IPS DF 4.7 (cell line): ENCODE measurements at regions not wholly inside any gene's neighbourhood (a gene's known extent, or its start where the extent isn't known, plus 50 kb on each side); places are given as distances from the start of the nearest gene placed in this dataset.
"Not testable (repeated sequence)": the region's sequence is repeated elsewhere in the genome, so short reads cannot be mapped to it uniquely, and the experiment has no call there.

Source experiments
- DNase-seq: peaks from one replicate; pipeline ENCODE4 v3.0.0-alpha.2; 2013; ENCODE audit warnings: low spot score; ENCODE audit errors: extremely low read depth

DNA sequence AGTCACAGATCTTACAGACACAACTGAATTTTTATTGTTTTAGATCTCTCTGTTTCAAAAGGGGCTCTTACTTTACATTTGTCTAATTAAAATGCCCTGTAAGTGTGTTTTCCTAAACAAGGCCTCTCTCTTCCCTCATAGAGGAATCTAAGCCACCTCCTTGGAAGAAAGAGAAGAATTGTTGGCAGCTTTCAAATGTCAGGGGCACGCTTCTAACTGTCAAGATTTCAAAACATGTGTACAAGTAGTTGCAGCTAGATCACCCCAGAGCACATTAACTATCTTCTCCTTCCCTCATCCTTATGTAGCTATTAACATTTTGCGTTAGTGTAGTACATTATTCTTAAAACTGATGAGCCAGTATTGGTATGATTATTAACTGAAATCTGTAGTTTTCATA is 266.5 kb upstream of the BOD1L1 start:
- DNase-seq = no peak

DNA sequence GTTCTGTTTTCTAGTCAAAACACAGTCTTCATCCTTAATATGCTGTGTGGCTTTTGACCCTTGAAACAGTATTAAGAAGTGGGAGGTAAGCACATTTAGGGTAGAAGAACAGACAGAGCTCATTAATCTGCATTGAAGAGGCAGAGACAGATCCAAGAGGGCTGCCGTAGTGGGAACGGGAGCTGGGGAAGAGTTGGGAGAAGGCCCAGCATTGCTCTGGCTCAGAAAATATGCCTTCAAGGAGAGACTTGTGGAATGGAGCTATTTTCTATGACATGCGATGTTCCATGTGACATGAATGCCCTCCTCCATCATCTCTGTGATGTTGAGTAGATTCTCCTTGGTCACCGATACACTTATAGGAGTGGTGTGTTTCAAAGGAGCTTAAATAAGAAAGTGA is 273.3 kb upstream of the BOD1L1 start:
- no peak for DNase-seq

DNA sequence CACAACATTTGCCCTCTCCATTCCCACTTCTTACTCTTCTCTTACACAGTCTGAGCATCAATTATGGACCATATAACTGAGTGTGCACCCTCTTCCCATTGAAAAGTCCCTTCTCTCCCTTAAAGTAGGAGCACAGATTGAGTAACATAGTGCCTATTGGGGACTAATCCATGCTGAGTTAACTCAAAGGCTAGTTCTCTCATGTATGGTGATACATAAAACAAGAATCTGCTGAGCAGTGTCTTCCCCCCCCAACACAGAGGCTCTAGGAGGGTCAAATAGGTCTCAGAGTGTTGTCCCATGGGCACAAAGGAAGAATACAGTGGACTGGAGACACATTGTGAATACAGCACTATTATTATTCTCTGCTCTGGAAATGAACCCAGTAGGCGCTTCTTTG is 274.6 kb upstream of the BOD1L1 start:
- no peak for DNase-seq

DNA sequence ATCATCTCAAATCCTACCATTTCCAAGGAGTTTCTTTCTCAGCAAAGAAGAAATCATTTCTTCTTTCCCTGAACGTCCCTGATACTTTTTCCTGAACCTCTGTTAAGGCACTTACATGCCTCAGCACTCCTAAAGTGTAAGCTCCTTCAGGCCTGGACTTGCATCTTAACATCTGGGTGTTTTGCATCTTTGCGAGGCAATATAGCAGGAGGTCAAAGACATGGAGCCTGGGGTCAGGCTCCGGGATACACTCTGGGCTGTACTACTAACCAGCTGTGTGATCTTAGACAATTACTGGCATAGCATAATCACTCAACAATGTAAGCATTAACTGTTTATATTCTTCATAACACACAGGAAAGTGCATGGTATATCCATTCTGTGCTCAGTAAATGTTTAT is 275.5 kb upstream of the BOD1L1 start:
- DNase-seq = no peak

DNA sequence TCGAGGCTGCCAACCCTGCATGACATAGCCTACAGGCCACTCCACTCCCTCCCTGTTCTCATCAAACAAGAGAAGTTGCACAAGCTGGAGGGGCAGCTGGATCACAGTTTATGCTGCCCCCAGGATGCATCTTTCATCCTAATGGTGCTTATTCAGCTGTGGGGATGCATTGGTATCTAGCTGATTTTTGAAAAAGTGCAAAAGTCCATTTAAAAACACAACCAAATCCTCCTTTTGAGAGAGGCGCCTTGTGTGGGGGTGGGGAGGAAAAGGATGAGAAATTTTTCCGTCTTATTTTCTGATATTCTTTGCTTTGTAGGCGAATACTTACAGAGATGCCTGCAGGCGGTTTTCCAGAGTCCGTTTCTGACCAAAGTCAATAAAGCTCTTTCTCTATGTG is 276.4 kb upstream of the BOD1L1 start:
- DNase-seq = no peak

DNA sequence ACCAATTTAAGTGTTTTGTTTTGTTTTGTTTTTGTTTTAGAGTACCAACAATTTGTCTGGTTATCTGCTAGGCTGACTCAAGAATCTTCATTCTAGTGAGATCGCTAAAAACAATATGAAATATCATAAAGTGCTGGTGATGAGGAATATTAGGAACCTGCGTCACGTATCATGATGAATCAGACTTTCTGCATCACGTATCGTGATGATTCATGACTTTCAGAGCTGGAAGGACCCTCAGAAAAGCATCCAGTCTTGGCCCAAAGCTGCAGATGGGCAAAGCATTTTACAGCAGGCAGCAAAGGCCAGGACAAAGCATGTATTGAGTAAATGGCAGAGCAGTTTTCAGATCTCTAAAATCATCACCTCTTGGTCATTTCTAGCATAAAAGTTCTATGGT is 278.0 kb upstream of the BOD1L1 start:
- DNase-seq = no peak

DNA sequence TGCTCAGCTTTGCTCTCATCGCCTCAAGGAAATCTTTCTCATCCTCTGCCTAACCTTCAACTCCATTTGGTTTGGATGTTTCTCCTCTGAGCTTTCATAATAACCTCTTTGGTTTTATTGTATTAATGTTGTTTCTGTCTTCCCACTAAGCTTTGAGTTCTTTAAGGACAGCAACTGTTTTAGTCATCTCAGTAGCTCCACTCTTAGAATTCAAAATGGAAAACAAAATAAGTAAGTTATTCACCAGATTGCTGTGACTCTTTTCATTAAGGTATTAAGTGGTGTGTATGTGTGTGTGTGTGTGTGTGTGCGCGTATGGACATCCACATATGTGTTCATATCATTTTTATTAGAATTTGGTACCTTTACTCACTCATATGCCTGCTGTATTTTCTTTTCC is 279.2 kb upstream of the BOD1L1 start:
- no peak for DNase-seq

DNA sequence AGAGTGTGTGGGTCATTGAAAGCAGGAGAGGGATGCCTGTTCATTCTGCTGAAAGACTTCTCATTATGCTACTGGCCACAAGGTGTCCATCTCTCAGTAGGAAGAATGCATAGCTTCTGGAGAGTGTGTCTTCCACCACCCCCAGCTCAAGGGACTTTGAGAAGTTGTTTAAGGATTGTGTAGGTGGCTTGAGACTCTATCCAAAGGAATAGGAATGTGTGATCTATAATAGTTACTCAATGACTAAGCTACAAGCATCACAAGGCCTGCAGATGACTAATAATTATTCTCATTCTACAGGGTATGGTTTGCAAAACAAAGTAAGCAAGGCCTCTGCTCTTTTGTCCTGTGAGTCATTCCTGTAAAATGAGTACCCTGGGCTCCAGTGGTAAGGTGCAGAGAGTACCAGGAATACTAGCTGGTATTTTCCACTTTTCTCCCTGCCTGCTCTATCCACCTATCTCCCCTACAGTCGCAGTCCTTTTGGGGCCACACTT is 279.8 kb upstream of the BOD1L1 start:
- no peak for DNase-seq

DNA sequence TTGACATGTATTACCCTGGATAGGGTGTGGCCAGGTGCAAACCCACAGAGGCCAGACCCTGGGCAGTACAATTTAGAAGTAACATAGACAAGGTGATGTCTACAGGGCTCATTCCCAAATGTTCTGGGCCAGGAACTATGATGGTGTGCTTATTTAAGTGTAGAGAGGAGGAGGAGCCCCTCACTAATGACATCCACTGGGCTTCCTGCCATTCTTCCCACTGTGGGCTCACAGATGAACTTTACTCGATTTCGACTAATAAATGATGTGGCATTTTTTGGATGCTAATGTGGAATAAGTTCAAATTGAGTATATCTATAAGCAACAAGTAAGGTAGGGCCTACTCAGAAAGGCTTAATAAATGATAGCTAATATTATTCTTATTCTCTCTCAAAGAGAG is 280.9 kb upstream of the BOD1L1 start:
- no peak for DNase-seq

DNA sequence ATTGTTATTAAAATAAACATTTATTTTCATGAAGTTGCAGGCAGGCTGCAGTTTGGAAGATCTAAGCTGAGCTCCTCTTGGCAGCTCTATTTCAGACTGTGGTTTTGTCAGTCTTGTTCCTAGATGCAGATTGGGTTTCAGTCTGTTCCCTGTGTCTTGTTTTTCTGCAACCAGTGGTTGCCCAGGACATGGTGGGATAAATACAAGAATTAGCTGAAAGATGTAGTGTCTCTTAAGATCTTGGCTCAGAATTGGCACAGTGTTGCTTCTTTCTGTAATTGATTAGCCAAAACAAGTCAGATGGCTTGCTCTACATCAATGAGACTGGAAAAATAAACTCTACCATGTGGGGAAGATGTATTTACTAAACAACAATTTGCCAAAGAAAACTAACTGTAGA is 283.0 kb upstream of the BOD1L1 start:
- DNase-seq = no peak

DNA sequence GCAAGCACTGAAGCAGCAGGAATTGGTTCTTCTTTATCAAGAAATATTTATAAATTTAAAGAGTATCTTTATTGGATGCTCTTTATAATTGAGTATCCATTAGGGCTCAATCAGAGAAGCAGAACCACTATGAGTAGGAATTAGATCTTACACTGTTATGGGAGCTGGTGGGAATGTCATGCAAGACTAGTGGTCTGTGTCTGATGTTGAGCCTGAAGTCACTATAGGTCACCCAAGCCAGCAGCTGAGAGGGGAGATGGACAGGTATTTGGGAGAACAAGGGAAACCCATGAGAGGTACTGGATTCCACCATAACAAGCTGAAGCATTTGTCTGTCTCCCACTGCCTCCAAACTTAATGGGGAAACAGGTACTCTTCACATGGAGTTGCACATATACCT is 283.7 kb upstream of the BOD1L1 start:
- no peak for DNase-seq

DNA sequence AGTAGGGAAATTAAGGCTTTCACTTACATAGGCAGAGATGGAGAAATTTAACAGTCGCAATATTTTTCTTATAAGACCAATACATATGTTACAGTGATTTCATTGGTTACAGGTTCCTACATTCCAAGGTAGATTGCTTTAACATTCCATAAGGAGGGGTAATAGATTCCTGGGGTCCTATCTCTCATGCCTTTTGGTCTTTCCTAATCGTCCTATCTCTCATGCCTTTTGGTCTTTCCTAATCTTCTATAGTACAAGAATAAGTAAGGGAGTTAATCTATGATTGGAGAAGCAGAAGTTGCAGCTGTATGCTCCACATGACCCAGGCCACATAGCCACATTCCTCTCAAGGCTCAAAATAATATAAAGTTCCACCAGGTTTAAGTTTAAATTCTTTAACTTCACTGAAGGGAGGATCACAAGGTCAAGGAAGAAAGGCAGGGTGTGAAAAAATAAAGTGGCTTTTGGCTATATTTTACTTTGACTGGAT is 285.0 kb upstream of the BOD1L1 start:
- no peak for DNase-seq

DNA sequence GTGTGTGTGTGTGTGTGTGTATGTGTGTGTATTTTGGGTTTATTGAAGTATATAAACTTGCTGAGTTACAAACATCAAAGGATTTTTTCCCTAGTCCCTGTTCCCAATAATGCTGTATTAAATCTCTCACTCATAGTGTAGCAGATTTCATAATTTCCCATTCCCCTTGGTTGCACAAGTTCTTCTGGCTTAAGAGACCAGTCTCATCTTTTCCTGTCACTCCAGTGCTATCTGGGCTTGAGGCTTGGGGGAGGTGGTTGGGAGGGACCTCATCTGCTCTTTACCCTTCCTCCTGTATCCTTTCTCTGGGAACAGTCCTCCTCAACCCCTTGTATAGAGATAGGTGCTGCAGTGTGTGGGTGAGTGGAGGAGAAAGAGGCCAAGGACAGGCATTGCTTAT is 285.4 kb upstream of the BOD1L1 start:
- DNase-seq = no peak

DNA sequence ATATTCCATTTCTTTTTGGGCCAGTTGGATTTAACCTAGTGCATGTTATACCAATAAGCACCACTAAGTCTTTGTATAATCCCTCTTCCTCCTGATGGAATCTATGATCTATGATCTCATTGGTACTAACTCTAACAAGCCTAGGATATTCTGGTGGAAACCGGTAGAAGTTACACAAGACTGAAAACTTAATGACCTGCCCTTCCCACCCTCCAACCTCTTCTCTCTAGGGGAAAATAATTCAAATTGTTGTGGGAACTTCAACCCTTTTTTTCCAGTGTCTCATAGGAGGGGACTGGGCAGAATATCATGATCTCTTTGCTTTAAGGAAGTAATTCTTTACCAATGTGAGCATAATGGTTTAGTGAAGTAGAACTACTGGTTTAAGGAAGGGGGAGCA is 289.5 kb upstream of the BOD1L1 start:
- no peak for DNase-seq

DNA sequence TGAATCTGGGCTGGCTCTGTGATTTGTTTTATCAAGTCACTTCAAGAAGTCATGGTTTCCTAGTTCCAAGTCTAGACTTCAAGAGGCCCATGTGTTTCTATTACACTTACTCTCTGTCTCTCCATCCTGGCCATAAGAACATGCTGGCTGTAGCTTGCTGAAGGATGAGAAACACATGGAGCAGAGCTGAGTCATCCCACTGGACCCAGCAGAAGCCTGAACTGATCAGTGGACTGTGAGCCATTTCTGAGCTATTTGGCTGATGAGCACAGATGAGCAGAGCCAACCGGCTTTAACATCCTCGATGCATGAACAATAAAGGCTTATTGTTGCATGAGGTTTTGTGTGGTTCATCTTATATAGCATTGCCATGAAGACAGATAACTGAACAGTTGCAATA is 290.6 kb upstream of the BOD1L1 start:
- DNase-seq = no peak

DNA sequence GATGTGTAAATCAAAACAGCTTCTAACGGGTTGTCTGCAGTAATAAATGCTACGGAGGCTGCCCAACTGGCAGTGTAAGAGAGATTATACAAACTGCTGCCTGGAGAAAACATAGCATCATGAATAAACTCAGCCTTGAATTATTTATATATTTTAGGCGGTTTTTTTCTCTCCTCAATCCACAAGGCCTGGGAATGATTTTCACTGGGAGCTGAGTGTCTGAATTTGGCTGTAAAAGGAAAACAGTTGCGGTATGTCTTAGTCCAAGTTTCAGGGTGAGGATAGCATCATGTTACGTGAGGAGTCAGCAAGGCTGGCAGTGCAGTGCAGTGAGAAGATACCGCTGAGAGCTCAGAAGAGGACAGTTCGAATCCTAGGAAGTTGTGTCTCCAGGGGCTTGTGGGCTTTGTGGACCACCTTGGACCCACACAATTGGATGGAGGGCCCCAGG is 291.5 kb upstream of the BOD1L1 start:
- no peak for DNase-seq

DNA sequence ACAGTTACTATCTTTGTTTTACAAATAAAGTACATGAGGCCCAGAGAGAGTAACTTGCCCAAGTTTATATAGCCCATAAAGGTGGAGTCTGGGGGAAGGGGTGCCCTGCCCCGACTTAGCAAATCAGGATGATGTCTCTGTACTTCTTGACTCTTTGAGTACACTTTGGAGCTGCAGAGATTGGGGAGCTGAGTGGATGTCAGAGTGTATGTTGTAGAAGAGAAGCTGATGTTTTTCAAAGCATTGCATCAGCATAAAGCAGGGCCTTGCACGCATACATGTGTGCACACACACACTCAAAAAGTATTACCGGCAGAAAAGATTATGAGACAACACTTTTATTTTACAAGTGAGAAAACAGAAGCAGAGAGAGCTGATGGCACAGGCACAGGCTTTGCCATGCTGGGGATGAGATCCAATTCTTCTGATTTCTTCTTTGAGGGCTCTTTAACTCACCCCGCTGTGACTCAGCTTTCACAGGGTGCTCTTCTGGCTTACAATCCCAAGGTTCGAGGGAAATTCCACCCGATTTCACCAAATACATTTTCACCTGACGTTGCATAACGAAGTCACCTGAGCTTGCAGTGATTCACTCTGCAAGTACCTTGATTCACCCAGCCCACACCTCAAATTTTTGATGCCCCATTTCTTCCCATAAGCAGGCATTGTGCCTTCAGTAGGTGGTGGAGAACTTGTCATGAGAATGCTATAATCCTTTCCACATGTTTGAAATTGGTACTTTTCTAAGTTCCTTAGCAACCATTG is 292.8 kb upstream of the BOD1L1 start:
- no peak for DNase-seq

DNA sequence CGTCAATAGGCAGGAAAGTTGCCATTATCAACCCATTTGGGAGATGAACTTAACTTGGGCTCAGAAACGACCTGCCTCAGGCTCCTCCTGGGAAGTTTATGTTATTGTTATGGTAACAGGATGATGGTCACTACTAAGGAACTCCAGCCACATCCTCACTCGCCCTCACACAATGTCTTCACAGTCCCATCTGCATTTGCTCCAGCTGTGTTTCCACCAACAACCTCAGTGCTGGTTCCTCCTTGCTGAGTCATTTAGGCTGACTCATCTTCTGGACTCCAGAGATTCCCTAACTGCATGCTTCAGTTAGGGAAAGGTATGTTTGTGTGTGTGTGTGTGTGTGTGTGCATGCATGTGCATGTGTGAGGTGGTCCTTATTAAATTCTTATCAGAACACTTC is 293.4 kb upstream of the BOD1L1 start:
- DNase-seq = peak; percentile 62

DNA sequence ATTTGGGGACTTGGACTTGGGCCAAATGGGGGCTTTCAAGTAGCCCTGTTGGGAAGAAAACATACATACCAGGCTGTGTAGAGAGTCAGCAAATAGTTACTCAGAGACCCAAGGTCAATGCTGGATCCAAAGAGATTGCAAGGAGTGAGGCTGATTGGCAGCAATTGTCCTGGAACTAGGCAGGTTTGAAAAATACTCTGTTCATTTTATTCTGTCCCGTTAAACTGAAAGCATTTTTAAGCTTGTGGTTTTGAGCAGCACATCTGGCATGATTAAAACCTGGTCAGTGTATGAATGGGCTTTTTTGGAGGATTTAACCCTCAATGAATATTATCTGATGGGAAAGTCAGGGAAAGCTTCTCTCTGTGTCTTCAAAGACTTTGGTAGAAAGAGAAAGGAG is 294.3 kb upstream of the BOD1L1 start:
- no peak for DNase-seq

DNA sequence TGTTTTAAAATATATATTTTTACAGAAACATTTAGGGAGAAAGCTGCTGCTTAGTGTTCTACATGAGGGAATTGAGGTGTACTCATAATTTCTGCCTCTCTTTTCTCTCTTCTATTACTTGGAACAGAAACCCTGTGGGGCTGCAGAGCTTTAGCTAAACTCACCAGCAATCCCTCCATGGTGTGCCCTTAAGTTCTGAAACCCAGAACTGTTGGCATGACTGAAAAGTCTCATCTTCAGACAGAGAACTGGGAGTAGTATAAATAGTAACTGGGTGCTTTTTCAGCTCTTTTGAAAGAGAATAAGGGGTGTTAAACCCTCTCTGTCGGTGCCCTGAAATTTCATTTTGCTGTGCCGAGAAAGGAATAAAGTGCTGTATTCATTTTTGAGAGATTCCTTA is 294.9 kb upstream of the BOD1L1 start:
- DNase-seq = no peak

DNA sequence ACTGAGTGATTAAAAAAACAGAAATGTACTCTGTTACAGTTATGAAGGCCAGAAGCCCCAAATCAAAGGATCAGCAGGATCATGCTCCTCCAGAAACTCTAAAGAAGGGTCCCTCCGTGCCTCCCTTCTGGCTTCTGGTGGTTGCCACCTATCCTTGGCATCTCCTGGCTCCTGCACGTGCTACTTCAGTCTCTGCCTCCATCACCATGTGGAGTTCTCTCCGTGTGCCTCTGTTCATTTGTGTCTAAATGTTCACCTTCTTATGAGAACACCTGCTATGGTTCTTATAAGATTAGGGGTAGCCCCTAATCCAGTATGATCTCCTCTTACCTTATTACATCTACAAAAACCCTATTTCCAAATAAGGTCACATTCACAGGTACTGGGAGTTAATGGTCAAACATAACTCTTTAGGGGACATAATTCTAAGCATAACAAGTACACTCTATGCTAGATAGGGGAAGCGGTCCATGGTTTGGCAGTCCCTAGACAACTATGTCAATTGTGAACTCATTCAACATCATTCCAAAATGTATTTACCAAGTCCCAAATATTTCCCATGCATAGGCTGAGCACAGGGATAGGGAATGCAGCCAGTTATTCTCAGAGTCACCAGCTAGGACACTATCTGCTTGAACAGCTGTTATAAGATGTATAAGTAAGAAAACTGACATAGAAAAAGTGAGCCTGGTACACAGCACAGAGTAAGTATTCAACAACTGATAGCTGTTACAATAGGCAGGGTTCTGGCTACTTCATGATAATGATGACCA is 295.5 kb upstream of the BOD1L1 start:
- no peak for DNase-seq

DNA sequence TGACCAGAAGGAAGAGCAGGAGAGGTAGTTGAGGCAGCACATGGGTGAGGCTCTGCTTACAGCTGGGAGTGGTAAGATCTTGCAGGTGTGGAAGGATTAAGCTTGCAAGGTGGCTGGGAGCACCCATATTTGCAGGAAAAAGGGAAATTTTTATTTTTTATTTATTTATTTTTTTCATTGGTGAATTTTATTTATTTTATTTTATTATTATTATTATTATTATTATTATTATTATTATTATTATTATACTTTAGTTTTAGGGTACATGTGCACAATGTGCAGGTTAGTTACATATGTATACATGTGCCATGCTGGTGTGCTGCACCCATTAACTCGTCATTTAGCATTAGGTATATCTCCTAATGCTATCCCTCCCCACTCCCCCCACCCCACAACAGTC is 297.4 kb upstream of the BOD1L1 start:
- not testable (repeated sequence) for DNase-seq

DNA sequence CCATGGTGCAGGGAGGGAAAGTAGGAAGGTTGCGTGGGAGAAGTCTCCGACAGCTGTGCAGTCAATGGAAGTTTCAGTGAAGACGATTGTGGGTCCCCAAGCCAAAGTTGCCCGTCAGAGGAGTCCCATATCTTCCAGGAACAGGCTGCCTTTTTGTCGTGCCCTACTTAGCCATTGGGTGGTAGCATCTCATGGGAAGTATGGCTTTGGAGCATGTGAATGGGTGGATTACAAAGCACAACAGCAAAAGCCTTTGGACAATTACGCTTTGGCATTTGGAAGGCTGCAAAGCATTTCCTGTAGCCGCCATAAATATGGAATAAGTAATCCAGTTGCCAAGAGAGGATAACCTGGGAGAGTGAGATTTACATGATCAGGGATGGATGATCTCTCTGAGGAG is 300.7 kb upstream of the BOD1L1 start:
- DNase-seq = no peak
